ENCODE measurements at regions not wholly inside any gene's neighbourhood (a gene's known extent, or its start where the extent isn't known, plus 50 kb on each side); places are given as distances from the start of the nearest gene placed in this dataset.

GRCh38 chr3:191795196-191795595 lies 334.2 kb downstream of the PYDC2 start:
- DNase-seq = no peak
- Mint-ChIP-seq H3K36me3 (no peaks in the 10 kb centered on the region), H3K9me3 (peaks cover 16% of the 10 kb centered on the region), H3K27ac (no peak overlapping the region), H3K4me3 (no peak overlapping the region), H3K4me1 (no peaks in the 10 kb centered on the region), H3K27me3 (no peaks in the 10 kb centered on the region)
- CTCF ChIA-PET = no interaction called here

- Mint-ChIP-seq H3K36me3 (no peaks in the 10 kb centered on the region), H3K9me3 (peaks cover 18% of the 10 kb centered on the region), H3K27ac (no peak overlapping the region), H3K4me3 (no peak overlapping the region), H3K27me3 (no peaks in the 10 kb centered on the region), H3K4me1 (no peaks in the 10 kb centered on the region)
- DNase-seq = no peak
- CTCF ChIA-PET = no interaction called here
Observed at GRCh38 chr3:191797271-191797670, 336.3 kb downstream of the PYDC2 start.

- no peak overlapping the region for H3K4me3 Mint-ChIP-seq
- no peaks in the 10 kb centered on the region for H3K27me3 Mint-ChIP-seq
- CTCF ChIA-PET = no interaction called here
- no peak overlapping the region for H3K27ac Mint-ChIP-seq
- no peaks in the 10 kb centered on the region for H3K36me3 Mint-ChIP-seq
- DNase-seq = no peak
- no peaks in the 10 kb centered on the region for H3K4me1 Mint-ChIP-seq
- peaks cover 18% of the 10 kb centered on the region for H3K9me3 Mint-ChIP-seq
Observed at GRCh38 chr3:191802671-191803070, 341.7 kb downstream of the PYDC2 start.

- Mint-ChIP-seq H3K36me3 (no peaks in the 10 kb centered on the region), H3K27ac (no peak overlapping the region), H3K4me3 (no peak overlapping the region), H3K4me1 (no peaks in the 10 kb centered on the region), H3K27me3 (no peaks in the 10 kb centered on the region), H3K9me3 (peaks cover 23% of the 10 kb centered on the region)
- CTCF ChIA-PET = no interaction called here
- DNase-seq = no peak
Observed at GRCh38 chr3:191804935-191805334, 344.0 kb downstream of the PYDC2 start.

DNA sequence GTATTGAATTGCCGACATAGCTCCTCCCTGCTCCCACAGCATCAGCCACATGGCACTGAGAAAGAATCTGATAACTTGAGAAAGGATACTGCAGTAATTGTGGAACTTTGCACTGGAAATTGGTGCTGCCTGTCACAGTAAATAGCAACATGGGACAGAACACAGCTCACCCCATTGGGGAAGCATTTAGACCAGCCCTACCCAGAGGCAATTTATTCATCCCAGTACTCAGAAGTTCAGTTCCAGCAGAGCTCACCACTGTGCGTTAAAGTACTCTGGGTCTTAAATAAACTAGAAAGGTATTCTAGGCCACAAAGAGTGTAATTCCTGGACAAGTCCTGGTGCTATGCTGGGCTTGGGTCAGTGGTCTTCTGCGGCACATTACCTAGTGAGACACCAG lies 347.1 kb downstream of the PYDC2 start:
- no peak for DNase-seq
- H3K36me3 Mint-ChIP-seq = no peaks in the 10 kb centered on the region
- H3K4me1 Mint-ChIP-seq = no peaks in the 10 kb centered on the region
- H3K4me3 Mint-ChIP-seq = no peak overlapping the region
- H3K27ac Mint-ChIP-seq = no peak overlapping the region
- CTCF ChIA-PET = interaction anchor here (0.6 kb wide), 1 partner anchor 648 kb away, joined by 3 read pairs; no protein-coding TSS in a partner anchor
- H3K27me3 Mint-ChIP-seq = no peaks in the 10 kb centered on the region
- H3K9me3 Mint-ChIP-seq = peaks cover 20% of the 10 kb centered on the region

- no peaks in the 10 kb centered on the region for H3K4me1 Mint-ChIP-seq
- no peak overlapping the region for H3K27ac Mint-ChIP-seq
- CTCF ChIA-PET = no interaction called here
- H3K9me3 Mint-ChIP-seq = peaks cover 20% of the 10 kb centered on the region
- H3K27me3 Mint-ChIP-seq = no peaks in the 10 kb centered on the region
- no peaks in the 10 kb centered on the region for H3K36me3 Mint-ChIP-seq
- no peak for DNase-seq
- no peak overlapping the region for H3K4me3 Mint-ChIP-seq
Observed at GRCh38 chr3:191809326-191809949, 348.5 kb downstream of the PYDC2 start.

DNA sequence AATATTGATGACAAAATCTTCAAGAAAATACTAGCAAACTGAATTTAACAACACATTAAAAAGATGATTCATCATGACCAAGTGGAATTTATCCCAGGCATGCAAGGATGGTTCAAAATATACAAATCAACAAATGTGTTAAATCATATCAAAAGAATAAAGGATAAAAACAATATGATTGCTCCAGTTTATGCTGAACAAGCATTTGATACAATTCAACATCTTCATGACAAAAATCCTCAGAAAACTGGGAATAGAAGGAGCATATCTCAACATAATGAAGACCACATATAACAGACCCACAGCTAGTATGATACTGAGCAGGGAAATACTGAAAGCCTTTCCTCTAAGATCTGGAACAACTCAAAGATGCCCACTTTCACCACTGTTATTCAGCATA lies 352.3 kb downstream of the PYDC2 start:
- peaks cover 23% of the 10 kb centered on the region for H3K9me3 Mint-ChIP-seq
- no peaks in the 10 kb centered on the region for H3K4me1 Mint-ChIP-seq
- H3K4me3 Mint-ChIP-seq = no peak overlapping the region
- DNase-seq = no peak
- CTCF ChIA-PET = no interaction called here
- H3K27ac Mint-ChIP-seq = no peak overlapping the region
- no peaks in the 10 kb centered on the region for H3K27me3 Mint-ChIP-seq
- H3K36me3 Mint-ChIP-seq = no peaks in the 10 kb centered on the region

DNA sequence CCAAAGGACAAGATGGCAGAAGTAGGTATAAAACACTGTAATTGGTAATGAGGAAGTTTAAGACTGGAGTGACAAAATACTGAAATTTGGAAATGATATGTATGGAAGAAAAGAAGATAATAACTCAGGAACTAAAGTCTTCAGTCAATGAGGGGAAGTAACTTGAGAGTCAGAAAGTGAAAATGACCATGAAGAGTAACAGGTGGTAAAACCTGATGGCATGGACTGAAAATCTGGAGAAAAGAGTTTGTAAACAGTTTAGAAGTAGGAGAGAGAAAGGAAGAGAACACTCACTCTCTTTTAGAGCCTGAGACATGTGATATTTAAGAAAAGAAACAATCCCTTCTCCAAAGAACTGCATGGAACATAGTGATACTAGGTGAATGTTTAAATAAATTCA lies 387.9 kb downstream of the PYDC2 start:
- H3K36me3 Mint-ChIP-seq = no peaks in the 10 kb centered on the region
- no peak overlapping the region for H3K27ac Mint-ChIP-seq
- H3K4me3 Mint-ChIP-seq = no peak overlapping the region
- DNase-seq = no peak
- no peaks in the 10 kb centered on the region for H3K27me3 Mint-ChIP-seq
- CTCF ChIA-PET = no interaction called here
- H3K4me1 Mint-ChIP-seq = no peaks in the 10 kb centered on the region
- peaks cover 6% of the 10 kb centered on the region for H3K9me3 Mint-ChIP-seq

- Mint-ChIP-seq H3K9me3 (peaks cover 7% of the 10 kb centered on the region), H3K27me3 (no peaks in the 10 kb centered on the region), H3K4me3 (no peak overlapping the region), H3K36me3 (no peaks in the 10 kb centered on the region), H3K27ac (no peak overlapping the region), H3K4me1 (no peaks in the 10 kb centered on the region)
- CTCF ChIA-PET = no interaction called here
- DNase-seq = no peak
Observed at GRCh38 chr3:191859531-191859930, 398.6 kb downstream of the PYDC2 start.

DNA sequence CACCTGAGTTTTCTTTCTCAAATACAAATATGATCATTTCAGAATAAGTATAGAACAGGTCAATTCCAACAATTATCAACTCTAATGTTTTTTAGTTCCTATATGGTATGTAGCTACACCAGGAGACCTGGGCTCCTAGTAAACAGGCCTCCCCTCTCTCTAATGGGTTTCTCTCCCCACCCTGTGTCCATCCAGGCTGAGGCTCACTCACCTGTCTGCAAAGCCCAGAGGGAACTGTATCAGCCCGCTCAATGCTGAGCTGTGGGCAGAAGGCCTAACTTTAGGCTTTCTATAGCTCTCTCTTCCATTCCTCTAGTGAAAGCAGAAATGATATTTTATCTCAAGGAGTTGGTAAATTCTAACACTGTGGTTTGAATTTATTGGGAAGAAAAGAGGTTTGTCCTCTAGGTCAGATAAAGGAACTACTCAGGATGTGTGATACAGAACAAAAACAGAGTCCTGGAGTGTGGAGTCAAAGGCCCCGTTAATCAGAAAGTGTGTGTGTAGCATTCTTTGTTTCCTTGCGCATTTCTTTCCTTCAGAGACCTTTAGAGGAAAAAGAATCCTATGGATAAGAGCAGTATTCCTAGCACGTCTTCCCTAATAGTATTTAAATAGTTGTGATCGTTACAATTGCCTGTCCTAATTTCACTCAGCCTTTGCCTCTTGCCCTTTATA lies 408.9 kb downstream of the PYDC2 start:
- H3K9me3 Mint-ChIP-seq = no peaks in the 10 kb centered on the region
- H3K4me1 Mint-ChIP-seq = no peaks in the 10 kb centered on the region
- DNase-seq = no peak
- H3K27ac Mint-ChIP-seq = no peak overlapping the region
- CTCF ChIA-PET = interaction anchor here (1.0 kb wide), 1 partner anchor 9 kb away, joined by 3 read pairs; no protein-coding TSS in a partner anchor
- no peaks in the 10 kb centered on the region for H3K27me3 Mint-ChIP-seq
- H3K4me3 Mint-ChIP-seq = no peak overlapping the region
- H3K36me3 Mint-ChIP-seq = no peaks in the 10 kb centered on the region

DNA sequence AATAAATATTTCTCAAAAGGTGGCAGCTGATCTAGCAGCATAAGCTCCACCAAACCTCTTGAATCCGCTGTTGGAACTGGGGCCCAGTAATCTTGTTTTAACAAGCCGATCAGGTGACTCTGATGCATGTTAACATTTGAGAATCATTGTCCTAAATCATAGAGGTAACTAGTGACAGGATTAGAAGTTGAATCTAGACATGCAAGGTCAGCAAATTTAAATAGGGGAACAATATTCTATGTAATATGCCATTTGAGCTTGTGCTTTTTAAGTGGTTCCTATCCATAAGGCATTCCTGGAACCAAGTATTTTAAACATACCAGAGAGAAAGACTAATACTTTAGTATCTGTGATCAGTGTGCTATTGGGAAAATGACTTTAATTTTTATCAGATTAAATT lies 412.8 kb downstream of the PYDC2 start:
- Mint-ChIP-seq H3K36me3 (no peaks in the 10 kb centered on the region), H3K27ac (no peak overlapping the region), H3K27me3 (no peaks in the 10 kb centered on the region), H3K4me3 (no peak overlapping the region), H3K4me1 (no peaks in the 10 kb centered on the region), H3K9me3 (no peaks in the 10 kb centered on the region)
- DNase-seq = no peak
- CTCF ChIA-PET = no interaction called here

DNA sequence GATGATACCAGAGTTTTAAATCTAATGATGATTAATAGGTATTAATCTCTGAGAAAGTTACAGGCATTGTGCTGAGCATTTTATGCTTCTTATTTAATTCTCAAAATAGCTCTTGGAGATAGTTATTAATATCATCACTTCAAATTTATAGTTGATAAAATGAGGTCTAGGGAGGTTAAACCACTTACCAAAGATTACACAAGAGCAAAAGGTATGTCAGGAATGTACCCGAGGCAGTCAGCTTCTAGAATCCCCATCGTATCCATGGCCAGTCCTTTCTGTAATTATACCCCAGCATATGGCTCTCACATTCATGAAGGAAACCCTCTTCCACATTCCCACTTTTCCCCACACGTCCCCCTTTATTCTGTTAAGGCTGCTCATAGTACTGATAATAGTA lies 421.3 kb downstream of the PYDC2 start:
- Mint-ChIP-seq H3K4me3 (no peak overlapping the region), H3K9me3 (peaks cover 2% of the 10 kb centered on the region), H3K27me3 (no peaks in the 10 kb centered on the region), H3K4me1 (no peaks in the 10 kb centered on the region), H3K36me3 (no peaks in the 10 kb centered on the region), H3K27ac (no peak overlapping the region)
- CTCF ChIA-PET = no interaction called here
- no peak for DNase-seq

DNA sequence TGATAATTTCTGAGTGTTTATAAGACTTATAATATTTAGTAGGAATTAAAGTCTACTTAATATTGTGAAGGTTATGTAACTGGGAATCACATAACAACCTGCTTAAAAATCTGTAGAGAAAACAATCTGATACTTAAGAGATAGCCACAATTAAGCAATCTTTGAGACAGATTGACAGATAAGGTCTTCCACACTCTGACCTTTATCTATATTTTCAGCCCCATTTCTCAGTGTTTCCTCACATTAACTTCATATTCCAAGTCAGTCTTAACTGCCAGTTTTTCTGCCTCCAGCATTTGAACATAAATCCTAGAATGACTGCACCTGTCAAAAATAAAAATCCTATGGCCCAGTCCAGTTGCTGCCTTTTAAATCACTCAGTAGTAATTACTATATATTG lies 423.2 kb downstream of the PYDC2 start:
- DNase-seq = no peak
- CTCF ChIA-PET = no interaction called here
- no peaks in the 10 kb centered on the region for H3K36me3 Mint-ChIP-seq
- peaks cover 2% of the 10 kb centered on the region for H3K9me3 Mint-ChIP-seq
- H3K4me1 Mint-ChIP-seq = no peaks in the 10 kb centered on the region
- H3K27me3 Mint-ChIP-seq = no peaks in the 10 kb centered on the region
- no peak overlapping the region for H3K27ac Mint-ChIP-seq
- no peak overlapping the region for H3K4me3 Mint-ChIP-seq

DNA sequence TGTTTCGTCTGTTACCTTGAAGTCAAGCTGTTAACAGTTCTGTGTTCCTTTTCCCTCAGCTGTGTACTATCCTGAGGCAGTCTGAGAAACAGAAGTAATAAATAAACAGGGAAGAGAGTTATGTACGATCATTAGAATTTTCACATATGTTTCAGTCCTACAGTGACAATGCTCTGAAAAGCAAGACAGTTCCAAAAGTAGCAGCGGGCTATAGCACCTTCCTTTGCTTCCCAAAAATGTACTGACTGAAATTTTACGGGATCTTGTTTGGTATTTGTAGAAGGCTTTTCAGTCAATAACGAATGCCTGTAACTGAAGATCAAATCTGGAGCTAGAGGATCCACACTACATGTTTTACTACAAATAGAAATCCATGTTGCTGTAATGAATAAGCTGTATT lies 428.1 kb downstream of the PYDC2 start:
- CTCF ChIA-PET = no interaction called here

GRCh38 chr3:191889756-191890155 lies 428.8 kb downstream of the PYDC2 start:
- H3K27me3 Mint-ChIP-seq = no peaks in the 10 kb centered on the region
- CTCF ChIA-PET = no interaction called here
- H3K27ac Mint-ChIP-seq = no peak overlapping the region
- no peak for DNase-seq
- H3K9me3 Mint-ChIP-seq = peaks cover 2% of the 10 kb centered on the region
- H3K4me3 Mint-ChIP-seq = no peak overlapping the region
- no peaks in the 10 kb centered on the region for H3K4me1 Mint-ChIP-seq
- no peaks in the 10 kb centered on the region for H3K36me3 Mint-ChIP-seq

More for the DNA sequence above, 428.1 kb downstream of the PYDC2 start:
- Mint-ChIP-seq H3K9me3 (peaks cover 2% of the 10 kb centered on the region), H3K27me3 (no peaks in the 10 kb centered on the region), H3K36me3 (no peaks in the 10 kb centered on the region), H3K4me1 (no peaks in the 10 kb centered on the region), H3K4me3 (no peak overlapping the region), H3K27ac (no peak overlapping the region)
- no peak for DNase-seq

Measured in activated naive CD4-positive, alpha-beta T cell treated with anti-CD3 and anti-CD28 coated beads, Interleukin-2, amount 10 ng/mL, durations not matched to agents 7 days and 5 days (primary cell).